Ishikawa (cell line): ENCODE measurements at regions not wholly inside any gene's neighbourhood (a gene's known extent, or its start where the extent isn't known, plus 50 kb on each side); places are given as distances from the start of the nearest gene placed in this dataset.

Source experiments
- CEBPB ChIP-seq: IDR thresholded peaks from 2 replicates; pipeline ENCODE4 v1.6.1; 2012
- CREB1 ChIP-seq: IDR thresholded peaks from 2 replicates; pipeline ENCODE4 v1.6.1; 2012; ENCODE audit warnings: low read depth
- EGR1 ChIP-seq: IDR thresholded peaks from 2 replicates; pipeline ENCODE4 v1.6.1; 2012
- EP300 ChIP-seq: IDR thresholded peaks from 2 replicates; pipeline ENCODE4 v1.6.1; 2012; ENCODE audit warnings: borderline replicate concordance
- FOXM1 ChIP-seq: IDR thresholded peaks from 2 replicates; pipeline ENCODE4 v1.6.1; 2012; ENCODE audit warnings: low read depth, borderline replicate concordance
- RAD21 ChIP-seq: IDR thresholded peaks from 2 replicates; pipeline ENCODE4 v1.6.1; 2012; ENCODE audit warnings: low read depth
- TAF1 ChIP-seq: IDR thresholded peaks from 2 replicates; pipeline ENCODE4 v1.6.1; 2012; ENCODE audit warnings: low read depth, mild to moderate bottlenecking
- TCF12 ChIP-seq: IDR thresholded peaks from 2 replicates; pipeline ENCODE4 v1.6.1; 2012; ENCODE audit warnings: low read depth
- TEAD4 ChIP-seq: IDR thresholded peaks from 2 replicates; pipeline ENCODE4 v1.6.1; 2012
- USF1 ChIP-seq: IDR thresholded peaks from 2 replicates; pipeline ENCODE4 v1.6.1; 2012
- YY1 ChIP-seq: IDR thresholded peaks from 2 replicates; pipeline ENCODE4 v1.6.1; 2012; ENCODE audit warnings: low read depth
- ZBTB7A ChIP-seq: IDR thresholded peaks from 2 replicates; pipeline ENCODE4 v1.6.1; 2012; ENCODE audit warnings: low read depth
- TF ChIP-seq, protein P1 (sequence below): IDR thresholded peaks from 2 replicates; pipeline ENCODE4 v1.6.1; 2012; ENCODE audit warnings: low read depth, mild to moderate bottlenecking
- TF ChIP-seq, protein P2 (sequence below): IDR thresholded peaks from 2 replicates; pipeline ENCODE4 v1.6.1; 2012

DNA sequence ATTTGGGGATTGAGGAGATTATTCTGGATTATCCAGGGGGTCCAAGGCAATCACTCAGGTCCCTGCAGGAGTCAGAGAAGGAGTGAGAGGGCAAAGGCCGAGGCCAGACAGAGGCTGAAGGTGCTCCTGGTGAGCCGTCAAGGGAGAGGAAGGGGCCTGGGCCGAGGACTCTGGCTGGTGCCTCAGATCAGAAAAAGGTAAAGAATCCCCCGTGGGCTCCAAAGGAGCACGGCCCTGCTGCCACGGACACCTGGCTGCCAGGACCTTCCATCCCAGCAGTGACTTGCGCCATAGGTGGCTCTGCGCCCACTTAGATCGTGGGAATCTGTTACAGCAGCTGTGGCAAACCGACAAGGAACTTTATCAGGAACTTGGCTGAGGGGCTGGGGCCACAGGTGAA is 374.8 kb upstream of the MYT1L start:
- TF ChIP-seq CREB1 (no peak), EGR1 (no peak), CEBPB (no peak)
- TF ChIP-seq, protein P1, sequence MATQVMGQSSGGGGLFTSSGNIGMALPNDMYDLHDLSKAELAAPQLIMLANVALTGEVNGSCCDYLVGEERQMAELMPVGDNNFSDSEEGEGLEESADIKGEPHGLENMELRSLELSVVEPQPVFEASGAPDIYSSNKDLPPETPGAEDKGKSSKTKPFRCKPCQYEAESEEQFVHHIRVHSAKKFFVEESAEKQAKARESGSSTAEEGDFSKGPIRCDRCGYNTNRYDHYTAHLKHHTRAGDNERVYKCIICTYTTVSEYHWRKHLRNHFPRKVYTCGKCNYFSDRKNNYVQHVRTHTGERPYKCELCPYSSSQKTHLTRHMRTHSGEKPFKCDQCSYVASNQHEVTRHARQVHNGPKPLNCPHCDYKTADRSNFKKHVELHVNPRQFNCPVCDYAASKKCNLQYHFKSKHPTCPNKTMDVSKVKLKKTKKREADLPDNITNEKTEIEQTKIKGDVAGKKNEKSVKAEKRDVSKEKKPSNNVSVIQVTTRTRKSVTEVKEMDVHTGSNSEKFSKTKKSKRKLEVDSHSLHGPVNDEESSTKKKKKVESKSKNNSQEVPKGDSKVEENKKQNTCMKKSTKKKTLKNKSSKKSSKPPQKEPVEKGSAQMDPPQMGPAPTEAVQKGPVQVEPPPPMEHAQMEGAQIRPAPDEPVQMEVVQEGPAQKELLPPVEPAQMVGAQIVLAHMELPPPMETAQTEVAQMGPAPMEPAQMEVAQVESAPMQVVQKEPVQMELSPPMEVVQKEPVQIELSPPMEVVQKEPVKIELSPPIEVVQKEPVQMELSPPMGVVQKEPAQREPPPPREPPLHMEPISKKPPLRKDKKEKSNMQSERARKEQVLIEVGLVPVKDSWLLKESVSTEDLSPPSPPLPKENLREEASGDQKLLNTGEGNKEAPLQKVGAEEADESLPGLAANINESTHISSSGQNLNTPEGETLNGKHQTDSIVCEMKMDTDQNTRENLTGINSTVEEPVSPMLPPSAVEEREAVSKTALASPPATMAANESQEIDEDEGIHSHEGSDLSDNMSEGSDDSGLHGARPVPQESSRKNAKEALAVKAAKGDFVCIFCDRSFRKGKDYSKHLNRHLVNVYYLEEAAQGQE: no peak

DNA sequence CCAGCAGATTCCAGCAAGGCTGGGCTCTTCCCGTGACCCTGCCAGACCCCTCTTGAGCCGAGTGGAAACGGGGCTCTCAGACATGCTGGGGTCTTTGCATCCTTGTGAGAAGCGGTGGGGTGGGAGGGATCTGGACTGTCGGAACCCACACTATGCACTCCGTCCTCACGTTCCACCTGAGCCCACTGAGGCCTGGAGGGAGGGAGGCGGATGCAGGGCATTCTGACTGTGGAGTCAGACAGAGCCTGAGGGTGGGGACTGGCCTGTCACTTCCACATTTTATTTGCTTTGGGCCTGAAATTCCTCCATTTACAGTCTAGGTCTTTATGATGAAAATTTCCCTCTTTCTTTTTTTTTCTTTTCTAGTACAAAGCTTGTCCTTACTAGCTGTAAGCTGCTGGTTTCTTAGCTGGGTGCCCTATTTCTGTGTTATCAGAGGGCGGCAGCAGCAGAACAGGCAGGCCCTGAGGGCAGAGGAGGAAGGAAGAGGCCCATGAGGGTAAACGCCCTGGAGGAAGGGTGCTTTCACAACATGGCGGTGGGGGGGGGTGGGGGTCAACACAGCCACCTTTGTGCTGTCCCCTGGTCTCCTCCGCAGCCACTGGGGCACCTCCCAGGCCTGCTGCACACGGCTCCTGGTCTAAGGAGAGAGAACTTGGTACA is 373.5 kb upstream of the MYT1L start:
- TF ChIP-seq TAF1 (no peak), EP300 (no peak), FOXM1 (no peak), USF1 (no peak), YY1 (no peak)
- TF ChIP-seq, protein P1: no peak

- TF ChIP-seq USF1: no peak
- TF ChIP-seq EP300: no peak
- no peak for TF ChIP-seq CEBPB
- TF ChIP-seq FOXM1: no peak
- TF ChIP-seq, protein P1: no peak
- TF ChIP-seq CREB1: no peak
- TF ChIP-seq TEAD4: no peak
- no peak for TF ChIP-seq EGR1
- no peak for TF ChIP-seq RAD21
- TF ChIP-seq, protein P2, sequence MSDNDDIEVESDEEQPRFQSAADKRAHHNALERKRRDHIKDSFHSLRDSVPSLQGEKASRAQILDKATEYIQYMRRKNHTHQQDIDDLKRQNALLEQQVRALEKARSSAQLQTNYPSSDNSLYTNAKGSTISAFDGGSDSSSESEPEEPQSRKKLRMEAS: no peak
Measured at GRCh38 chr2:2703762-2704427, 372.8 kb upstream of the MYT1L start.

GRCh38 chr2:2703172-2703571 is 372.1 kb upstream of the MYT1L start:
- TF ChIP-seq EGR1 (no peak), CEBPB (no peak), TEAD4 (no peak), ZBTB7A (no peak), FOXM1 (no peak), CREB1 (no peak), EP300 (no peak), YY1 (no peak), TCF12 (no peak)
- TF ChIP-seq, protein P1: no peak
